Osteoblast (primary cell): ENCODE measurements at regions not wholly inside any gene's neighbourhood (a gene's known extent, or its start where the extent isn't known, plus 50 kb on each side); places are given as distances from the start of the nearest gene placed in this dataset.

ENCODE experiments used
- DNase-seq: peaks from one replicate; pipeline ENCODE4 v3.0.0; 2011; ENCODE audit warnings: low spot score, mixed read lengths; ENCODE audit not compliant: insufficient read length; ENCODE audit errors: missing footprints
- H2AFZ ChIP-seq: 2 replicates; pipeline ENCODE4 v1.6.0; 2011; ENCODE audit warnings: mild to moderate bottlenecking, low read length
- H3K27ac ChIP-seq: 2 replicates; pipeline ENCODE4 v1.5.1; 2011; ENCODE audit warnings: mild to moderate bottlenecking, low read depth, low read length, moderate library complexity
- H3K27me3 ChIP-seq: 2 replicates; pipeline ENCODE4 v1.6.0; 2012; ENCODE audit warnings: mild to moderate bottlenecking, control low read depth, inconsistent platforms, low read length, moderate library complexity; ENCODE audit not compliant: insufficient read depth
- H3K36me3 ChIP-seq: 2 replicates; pipeline ENCODE4 v1.5.1; 2011; ENCODE audit warnings: mild to moderate bottlenecking, low read length, control low read depth, moderate library complexity; ENCODE audit not compliant: insufficient read depth
- H3K4me1 ChIP-seq: 2 replicates; pipeline ENCODE4 v1.5.1; 2011; ENCODE audit warnings: mild to moderate bottlenecking, low read length, control low read depth, moderate library complexity; ENCODE audit not compliant: insufficient read depth
- H3K4me2 ChIP-seq: 2 replicates; pipeline ENCODE4 v1.6.0; 2011; ENCODE audit warnings: mild to moderate bottlenecking, low read length; ENCODE audit not compliant: insufficient read depth
- H3K4me3 ChIP-seq: fragments of 200-600 bp; sonication (generic); 3 replicates; pipeline ENCODE4 v1.5.1; 2012; ENCODE audit warnings: mild to moderate bottlenecking, low read length, inconsistent platforms; ENCODE audit not compliant: insufficient read depth
- H3K79me2 ChIP-seq: 2 replicates; pipeline ENCODE4 v1.6.0; 2012; ENCODE audit warnings: mild to moderate bottlenecking, low read length, control low read depth, inconsistent platforms; ENCODE audit not compliant: insufficient read depth
- H3K9me3 ChIP-seq: 2 replicates; pipeline ENCODE4 v1.5.1; 2011; ENCODE audit warnings: low read depth, low read length, control low read depth
- H4K20me1 ChIP-seq: 2 replicates; pipeline ENCODE4 v1.6.0; 2012; ENCODE audit warnings: mild to moderate bottlenecking, low read length, control low read depth; ENCODE audit not compliant: insufficient read depth
- CTCF ChIP-seq: IDR thresholded peaks from 2 replicates; pipeline ENCODE4 v1.5.1; 2011; ENCODE audit warnings: mild to moderate bottlenecking, low read depth, low read length, moderate library complexity; ENCODE audit errors: extremely low read depth

GRCh38 chr3:13708301-13708700, 159.4 kb downstream of the FBLN2 start:
- H3K4me2 ChIP-seq: no peak overlapping the region
- TF ChIP-seq CTCF: no peak
- H3K9me3 ChIP-seq: no peaks in the 10 kb centered on the region
- no peaks in the 10 kb centered on the region for H3K4me1 ChIP-seq
- no peak for DNase-seq
- H2AFZ ChIP-seq: no peak overlapping the region
- H3K36me3 ChIP-seq: no peaks in the 10 kb centered on the region
- no peak overlapping the region for H3K4me3 ChIP-seq
- no peak overlapping the region for H3K27ac ChIP-seq
- H3K27me3 ChIP-seq: no peaks in the 10 kb centered on the region
- no peaks in the 10 kb centered on the region for H4K20me1 ChIP-seq
- H3K79me2 ChIP-seq: no peaks in the 10 kb centered on the region

DNA sequence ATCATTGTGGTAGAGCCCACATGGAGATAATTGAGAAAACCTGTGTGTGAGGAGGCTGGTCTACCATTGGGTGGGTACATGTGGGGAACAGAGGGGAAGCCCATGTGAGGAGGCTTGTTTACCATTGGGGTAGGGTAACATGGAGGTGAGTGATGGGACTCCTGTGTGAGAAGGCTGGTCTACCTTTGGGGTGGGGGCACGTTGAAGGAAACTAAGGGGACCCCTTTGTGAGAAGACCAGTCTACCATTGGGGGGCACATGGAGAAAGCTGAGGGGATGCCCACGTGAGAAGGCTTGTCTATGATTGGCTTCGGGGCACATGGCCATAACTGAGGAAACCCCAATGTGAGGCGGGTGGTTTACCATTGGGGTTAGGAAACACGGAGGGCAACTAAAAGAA, 158.5 kb downstream of the FBLN2 start:
- H2AFZ ChIP-seq: no peak overlapping the region
- no peak overlapping the region for H3K27ac ChIP-seq
- H3K36me3 ChIP-seq: no peaks in the 10 kb centered on the region
- H3K4me3 ChIP-seq: no peak overlapping the region
- no peak overlapping the region for H3K4me2 ChIP-seq
- no peaks in the 10 kb centered on the region for H3K27me3 ChIP-seq
- TF ChIP-seq CTCF: no peak
- H3K79me2 ChIP-seq: no peaks in the 10 kb centered on the region
- no peaks in the 10 kb centered on the region for H3K4me1 ChIP-seq
- no peak for DNase-seq
- H4K20me1 ChIP-seq: no peaks in the 10 kb centered on the region
- H3K9me3 ChIP-seq: no peaks in the 10 kb centered on the region

- TF ChIP-seq CTCF: no peak
- H4K20me1 ChIP-seq: no peaks in the 10 kb centered on the region
- H3K4me1 ChIP-seq: no peaks in the 10 kb centered on the region
- H3K4me2 ChIP-seq: no peak overlapping the region
- no peak for DNase-seq
- no peak overlapping the region for H2AFZ ChIP-seq
- H3K27me3 ChIP-seq: no peaks in the 10 kb centered on the region
- H3K79me2 ChIP-seq: no peaks in the 10 kb centered on the region
- no peak overlapping the region for H3K4me3 ChIP-seq
- no peak overlapping the region for H3K27ac ChIP-seq
- no peaks in the 10 kb centered on the region for H3K9me3 ChIP-seq
- no peaks in the 10 kb centered on the region for H3K36me3 ChIP-seq
These were observed 158.0 kb downstream of the FBLN2 start for GRCh38 chr3:13706886-13707285.

- no peaks in the 10 kb centered on the region for H3K79me2 ChIP-seq
- H3K27me3 ChIP-seq: no peaks in the 10 kb centered on the region
- H3K4me2 ChIP-seq: no peak overlapping the region
- DNase-seq: no peak
- H3K4me3 ChIP-seq: no peak overlapping the region
- H3K36me3 ChIP-seq: no peaks in the 10 kb centered on the region
- H3K4me1 ChIP-seq: no peaks in the 10 kb centered on the region
- no peak overlapping the region for H3K27ac ChIP-seq
- no peak overlapping the region for H2AFZ ChIP-seq
- H4K20me1 ChIP-seq: no peaks in the 10 kb centered on the region
- no peak for TF ChIP-seq CTCF
- no peaks in the 10 kb centered on the region for H3K9me3 ChIP-seq
These were observed 157.5 kb downstream of the FBLN2 start for GRCh38 chr3:13706451-13706850.
